NCI-H187 (cell line): ENCODE measurements at regions not wholly inside any gene's neighbourhood (a gene's known extent, or its start where the extent isn't known, plus 50 kb on each side); places are given as distances from the start of the nearest gene placed in this dataset.
"Not testable (repeated sequence)": the region's sequence is repeated elsewhere in the genome, so short reads cannot be mapped to it uniquely, and the experiment has no call there.

Source experiments
- DNase-seq, 2 experiments: peaks; one replicate each; lab custom pipeline; 2025; lab: John Stamatoyannopoulos, UW

GRCh38 chrX:150125045-150125444 lies 186.8 kb upstream of the EOLA2 start:
- DNase-seq: not testable (repeated sequence)

- DNase-seq: no peak
Observed at GRCh38 chrX:150127216-150127615, 188.9 kb upstream of the EOLA2 start.

GRCh38 chrX:150143721-150144440 lies 205.6 kb upstream of the EOLA2 start:
- peak in 1 of 2 experiments; percentile 9 for DNase-seq

GRCh38 chrX:150146271-150146896 lies 208.1 kb upstream of the EOLA2 start:
- no peak for DNase-seq

GRCh38 chrX:150148749-150149672 lies 210.7 kb upstream of the EOLA2 start:
- DNase-seq: no peak

GRCh38 chrX:150150076-150150779 lies 211.9 kb upstream of the EOLA2 start:
- no peak for DNase-seq

GRCh38 chrX:150150780-150151125 lies 212.4 kb upstream of the MAMLD1 start:
- DNase-seq: no peak

- DNase-seq: no peak
Observed at GRCh38 chrX:150152036-150152435, 211.1 kb upstream of the MAMLD1 start.

GRCh38 chrX:150152546-150152945 lies 210.6 kb upstream of the MAMLD1 start:
- DNase-seq: no peak

GRCh38 chrX:150155436-150156035 lies 207.6 kb upstream of the MAMLD1 start:
- peak in 1 of 2 experiments; percentile 15 for DNase-seq

- no peak for DNase-seq
Observed at GRCh38 chrX:150156615-150157014, 206.5 kb upstream of the MAMLD1 start.

GRCh38 chrX:150157291-150157690 lies 205.8 kb upstream of the MAMLD1 start:
- DNase-seq: no peak

- DNase-seq: no peak
Observed at GRCh38 chrX:150158554-150159332, 204.4 kb upstream of the MAMLD1 start.

- DNase-seq: no peak
Observed at GRCh38 chrX:150159537-150159936, 203.6 kb upstream of the MAMLD1 start.

- no peak for DNase-seq
Observed at GRCh38 chrX:150160656-150161055, 202.5 kb upstream of the MAMLD1 start.

- DNase-seq: no peak
Observed at GRCh38 chrX:150161193-150161592, 201.9 kb upstream of the MAMLD1 start.

- no peak for DNase-seq
Observed at GRCh38 chrX:150162141-150162540, 201.0 kb upstream of the MAMLD1 start.

GRCh38 chrX:150163221-150163930 lies 199.7 kb upstream of the MAMLD1 start:
- no peak for DNase-seq

GRCh38 chrX:150163956-150164726 lies 199.0 kb upstream of the MAMLD1 start:
- no peak for DNase-seq
